Activated CD4-positive, alpha-beta T cell treated with anti-CD3 and anti-CD28 coated beads for 24 hours (primary cell): ENCODE measurements at regions not wholly inside any gene's neighbourhood (a gene's known extent, or its start where the extent isn't known, plus 50 kb on each side); places are given as distances from the start of the nearest gene placed in this dataset.
"Not testable (repeated sequence)": the region's sequence is repeated elsewhere in the genome, so short reads cannot be mapped to it uniquely, and the experiment has no call there.

Experiments
- DNase-seq, 2 donors: peaks; one replicate each; pipeline ENCODE4 v3.0.0-alpha.2; 2020; ENCODE audit warnings: low read depth in 2 of 2

DNA sequence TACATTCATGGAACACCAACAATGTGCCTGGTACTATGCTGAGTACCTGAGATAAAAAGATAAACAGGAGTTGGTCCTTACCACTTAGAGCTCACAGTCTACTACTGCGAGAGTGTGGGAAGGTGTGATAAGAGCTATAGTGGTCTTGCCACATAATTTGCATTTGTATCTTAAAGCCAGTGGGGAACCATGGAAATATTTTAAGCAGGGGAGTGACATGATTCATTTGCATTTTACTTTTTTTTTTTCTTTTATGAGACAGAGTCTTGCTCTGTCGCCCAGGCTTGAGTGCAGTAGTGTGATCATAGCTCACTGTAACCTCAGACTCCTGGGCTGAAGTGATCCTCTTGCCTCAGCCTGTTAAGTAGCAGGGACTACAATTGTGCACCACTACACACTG is 53.6 kb downstream of the SRGAP2 start:
- not testable (repeated sequence) for DNase-seq

DNA sequence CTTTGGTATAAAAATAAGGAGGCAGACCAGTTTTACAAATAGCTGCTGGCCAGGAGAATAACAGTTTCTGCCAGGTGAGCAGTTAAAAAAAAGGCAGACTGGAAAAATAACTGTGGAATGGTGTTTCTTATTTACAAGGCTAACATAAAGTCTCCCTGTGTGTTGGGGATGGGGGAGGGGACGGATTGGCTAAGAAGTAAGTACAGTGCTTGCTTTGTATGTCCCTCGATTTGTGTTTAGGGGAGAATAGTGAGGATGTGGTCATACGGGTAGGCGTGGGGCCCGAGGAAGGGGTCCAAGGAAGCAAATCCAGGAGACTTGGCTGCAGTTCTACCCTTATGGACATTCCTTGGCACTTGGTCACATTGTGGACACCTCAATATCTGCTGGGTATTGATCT is 58.1 kb downstream of the SRGAP2 start:
- DNase-seq: not testable (repeated sequence)

DNA sequence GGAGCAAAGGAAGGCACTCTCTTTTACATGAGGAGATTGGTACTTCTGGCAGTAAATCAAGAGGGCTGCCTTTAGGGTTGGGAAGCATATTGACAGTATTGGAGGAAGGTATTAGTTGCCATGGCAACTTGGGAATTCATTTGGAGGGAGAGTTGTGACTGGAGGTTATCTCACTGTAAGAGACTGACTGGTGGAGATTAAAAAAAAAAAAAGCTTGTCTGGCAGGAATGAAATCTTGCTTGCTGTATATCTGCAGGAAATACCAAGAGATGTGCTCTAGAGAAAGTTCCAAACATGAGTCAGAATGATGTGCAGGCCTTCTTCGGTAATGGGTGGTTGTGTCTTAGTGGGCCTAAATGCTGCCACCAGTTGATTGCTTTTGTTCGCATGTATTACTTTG is 59.1 kb downstream of the SRGAP2 start:
- DNase-seq: not testable (repeated sequence)

DNA sequence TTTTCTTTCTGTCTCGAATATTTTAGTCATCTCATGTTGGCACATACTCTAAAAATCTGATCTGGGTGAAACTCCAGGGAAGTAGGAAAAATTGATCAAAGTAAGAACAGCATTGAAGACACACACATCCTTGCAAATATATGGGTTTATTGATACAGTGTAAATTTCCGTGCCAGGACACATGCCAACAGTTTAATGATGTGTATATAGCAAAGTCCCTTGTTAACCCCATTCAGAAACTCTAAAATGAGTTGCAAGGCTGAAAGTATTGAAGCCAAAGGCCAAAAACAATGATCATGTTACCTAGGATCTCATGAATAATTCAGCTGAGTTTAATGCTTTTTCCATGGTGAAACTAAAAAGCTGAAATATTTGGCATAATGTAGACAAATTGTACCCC is 61.6 kb downstream of the SRGAP2 start:
- not testable (repeated sequence) for DNase-seq

DNA sequence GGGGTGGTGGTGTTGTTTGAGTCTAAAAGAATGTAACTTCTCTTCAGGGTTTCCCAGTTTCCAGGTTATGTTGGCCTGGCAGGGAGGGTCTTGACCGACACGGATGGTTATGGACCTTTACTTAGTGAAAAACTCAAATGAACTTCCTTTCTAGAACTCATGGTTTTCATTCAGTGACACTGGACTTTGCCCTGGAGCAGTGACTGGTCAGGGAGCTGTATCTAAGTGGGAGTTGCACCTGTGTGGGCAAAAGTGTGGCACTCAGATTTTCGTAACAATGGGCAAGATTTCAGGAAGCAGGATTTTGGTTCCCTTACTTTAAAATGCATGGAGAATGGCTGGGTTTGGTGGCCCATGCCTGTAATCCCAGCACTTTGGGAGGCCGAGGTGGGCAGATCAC is 67.8 kb downstream of the SRGAP2 start:
- DNase-seq: not testable (repeated sequence)

DNA sequence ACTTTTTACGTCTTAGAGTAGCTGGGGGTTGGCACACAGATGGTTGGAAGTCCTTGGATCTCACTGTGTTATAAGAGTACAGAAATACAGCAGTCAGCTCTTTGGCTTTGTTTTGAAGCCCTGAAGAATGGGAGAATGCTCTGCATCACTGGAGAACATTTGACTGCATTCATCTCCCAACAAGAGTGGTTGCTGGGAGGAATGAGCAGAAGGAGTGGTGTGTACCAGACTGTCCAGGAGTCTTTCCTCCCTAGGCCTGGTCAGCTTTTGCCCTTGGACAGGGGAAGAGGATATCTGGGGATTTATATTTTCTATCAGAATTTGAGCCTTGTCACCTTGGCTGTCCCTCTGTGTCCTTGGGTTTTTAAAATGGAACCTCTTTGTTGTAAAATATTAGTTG is 69.8 kb downstream of the SRGAP2 start:
- DNase-seq: not testable (repeated sequence)

DNA sequence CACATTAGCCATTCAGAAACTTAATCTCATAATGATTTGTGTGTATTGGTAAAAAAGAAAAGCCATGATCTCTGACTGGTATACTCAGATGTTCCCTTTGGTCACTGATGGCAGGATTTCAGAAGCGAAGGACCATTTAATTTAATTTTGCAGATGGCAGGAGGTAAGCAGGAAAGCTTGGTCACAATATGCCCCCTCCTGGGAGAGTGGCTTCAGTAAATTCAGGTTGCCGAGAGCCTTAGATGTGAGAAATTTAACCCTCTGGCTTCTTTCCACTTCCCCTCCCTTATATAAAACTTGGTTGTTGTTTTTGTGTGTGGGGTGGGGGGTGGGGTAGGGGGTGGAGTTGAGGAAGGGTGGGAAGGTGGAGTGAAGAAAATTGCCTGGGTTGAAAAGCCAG is 72.8 kb downstream of the SRGAP2 start:
- not testable (repeated sequence) for DNase-seq

DNA sequence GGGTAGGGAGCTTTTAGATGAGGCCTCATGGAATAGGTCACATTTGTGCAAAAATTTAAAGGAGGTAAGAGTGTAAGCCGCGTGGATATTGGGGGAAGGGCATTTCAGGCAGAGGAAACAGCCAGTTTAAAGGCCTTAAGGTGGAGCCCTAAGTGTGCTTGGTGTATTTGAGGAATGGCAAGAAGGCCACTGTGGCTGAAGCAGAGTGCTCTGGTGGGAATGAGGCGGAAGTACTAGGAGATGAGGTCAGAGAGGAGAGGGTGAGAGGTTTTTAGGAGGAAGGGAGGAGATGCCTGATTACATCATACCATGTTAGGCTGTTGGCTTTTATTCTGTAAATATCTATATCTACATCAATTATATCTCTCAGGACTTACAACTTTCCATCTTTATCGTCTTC is 75.3 kb downstream of the SRGAP2 start:
- not testable (repeated sequence) for DNase-seq

DNA sequence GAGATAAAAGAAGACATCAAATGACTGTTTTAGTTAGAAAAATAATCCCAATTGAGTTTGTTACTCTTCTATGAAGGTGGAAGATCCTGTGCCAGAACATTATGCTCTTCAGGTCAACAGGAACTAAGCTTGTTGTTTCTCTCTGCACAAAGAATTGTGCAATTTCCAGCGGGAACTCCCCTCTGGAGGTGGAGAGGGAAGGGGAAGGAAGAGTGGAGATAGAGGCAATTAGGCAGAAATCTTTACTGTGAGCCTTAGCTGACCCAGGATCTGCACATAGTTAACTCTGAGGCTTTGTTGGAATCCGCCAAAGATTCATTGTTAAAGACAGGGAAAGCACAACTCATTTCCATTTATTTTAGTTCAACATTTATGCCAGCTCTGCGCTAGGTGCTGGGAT is 77.3 kb downstream of the SRGAP2 start:
- not testable (repeated sequence) for DNase-seq

DNA sequence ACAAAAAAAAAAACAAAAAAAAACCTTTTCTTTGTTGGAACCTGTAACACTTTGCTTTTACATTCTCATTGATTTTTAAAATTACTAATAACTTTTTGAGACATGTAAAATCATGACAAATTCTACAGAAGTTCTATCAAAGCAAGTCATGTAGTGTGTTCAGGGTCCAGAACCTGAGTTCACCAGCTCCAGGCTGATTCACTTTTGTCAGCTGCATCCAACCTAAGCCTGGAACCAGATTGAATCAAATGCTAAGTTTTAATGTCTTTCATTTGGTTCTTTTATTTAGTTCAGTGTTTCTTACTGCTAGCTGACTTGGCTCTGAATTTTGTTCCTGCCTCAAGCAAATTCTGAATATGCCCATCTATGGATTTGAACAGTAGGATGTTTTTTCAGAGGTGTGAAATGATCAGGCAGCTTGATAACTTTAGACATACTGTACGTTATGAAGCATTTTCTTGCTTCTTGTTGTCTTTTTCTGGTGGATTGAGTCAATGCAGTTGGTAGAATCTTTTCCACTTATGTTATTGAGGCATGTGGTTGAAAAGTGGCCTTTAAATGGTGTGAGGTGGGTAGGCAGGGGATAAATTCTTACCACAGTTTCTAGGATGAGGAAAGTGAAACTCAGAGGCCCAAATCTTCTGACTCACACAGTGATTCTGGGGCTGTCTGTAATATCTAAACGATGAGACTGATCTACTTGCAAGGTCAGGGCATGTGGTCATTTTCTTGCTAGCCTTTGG is 78.7 kb downstream of the SRGAP2 start:
- not testable (repeated sequence) for DNase-seq

DNA sequence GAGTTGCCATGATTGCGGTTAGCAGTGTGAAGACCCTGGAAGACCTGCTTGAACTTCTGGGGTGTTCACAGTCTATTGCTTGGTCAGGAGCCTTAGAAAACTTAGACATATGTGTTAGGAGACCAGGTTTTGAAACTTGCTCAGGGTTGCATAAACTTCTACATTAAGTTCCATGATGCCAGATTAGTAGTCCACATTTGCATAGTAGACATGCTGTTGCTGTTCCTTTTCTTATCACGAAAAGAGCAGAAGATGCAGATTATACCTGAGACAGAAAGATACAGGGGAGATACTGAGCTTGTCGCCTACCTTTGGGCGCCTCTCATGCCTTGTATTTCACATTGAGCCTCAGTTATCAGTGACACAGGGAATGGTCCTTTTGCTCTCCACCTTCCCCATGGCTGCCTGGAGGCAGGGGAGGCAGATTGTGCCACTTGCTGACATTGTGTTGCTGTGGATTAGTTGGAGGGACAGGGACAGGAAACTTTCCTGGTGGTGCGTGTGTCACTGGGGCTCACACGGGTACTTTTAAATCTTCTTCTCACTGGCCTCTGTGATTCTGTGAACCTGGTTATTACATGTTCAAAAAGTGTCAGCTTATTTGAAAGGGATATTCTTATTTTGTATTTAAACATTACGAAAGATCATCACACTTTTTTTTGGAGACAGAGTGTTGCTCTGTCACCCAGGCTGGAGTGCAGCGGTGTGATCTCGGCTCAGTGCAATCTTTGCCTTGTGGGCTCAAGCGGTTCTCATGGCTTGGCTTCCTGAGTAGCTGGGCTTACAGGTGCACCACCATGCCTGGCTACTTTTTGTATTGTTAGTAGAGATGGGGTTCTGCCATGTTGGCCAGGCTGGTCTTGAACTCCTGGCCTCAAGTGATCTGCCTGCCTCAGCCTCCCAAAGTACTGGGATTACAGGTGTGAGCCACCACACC is 82.0 kb downstream of the SRGAP2 start:
- not testable (repeated sequence) for DNase-seq

DNA sequence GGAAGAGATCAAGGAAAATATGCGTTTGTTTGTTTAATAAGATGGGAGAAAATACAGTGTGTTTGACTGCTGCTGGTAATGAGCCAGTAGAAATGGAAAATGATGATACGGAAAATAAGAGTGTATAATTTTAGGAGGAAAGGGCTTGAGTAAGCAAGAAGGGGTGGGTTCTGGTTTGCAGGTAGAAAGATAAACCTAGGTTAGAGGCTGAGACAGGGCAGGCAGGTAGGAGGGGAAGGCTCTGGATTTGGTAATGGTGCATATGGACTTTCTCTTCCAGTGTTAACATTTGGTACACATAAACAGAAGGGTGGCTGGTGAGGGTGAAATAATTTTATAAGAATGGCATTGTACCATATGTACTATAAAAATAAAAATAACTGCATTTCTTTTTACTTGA is 84.4 kb downstream of the SRGAP2 start:
- not testable (repeated sequence) for DNase-seq

DNA sequence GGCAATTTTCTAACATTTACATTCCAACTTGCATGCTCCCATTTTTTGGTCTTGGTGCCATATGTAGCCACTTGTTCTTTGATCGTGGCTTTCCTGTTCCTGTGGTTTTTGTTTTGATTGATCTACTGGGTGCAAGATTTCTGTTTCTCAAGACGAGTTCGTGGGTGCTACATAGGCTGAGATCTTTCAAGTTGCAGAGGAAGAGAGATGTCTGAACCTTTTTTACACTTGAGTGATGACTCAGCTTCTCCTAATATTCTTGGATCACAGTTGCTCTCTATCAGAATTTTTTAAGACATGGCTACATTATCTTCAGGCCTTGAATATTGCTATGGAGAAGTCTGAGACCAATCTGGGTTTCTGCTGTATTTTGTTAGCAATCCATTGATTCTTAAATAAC is 85.1 kb downstream of the SRGAP2 start:
- not testable (repeated sequence) for DNase-seq

DNA sequence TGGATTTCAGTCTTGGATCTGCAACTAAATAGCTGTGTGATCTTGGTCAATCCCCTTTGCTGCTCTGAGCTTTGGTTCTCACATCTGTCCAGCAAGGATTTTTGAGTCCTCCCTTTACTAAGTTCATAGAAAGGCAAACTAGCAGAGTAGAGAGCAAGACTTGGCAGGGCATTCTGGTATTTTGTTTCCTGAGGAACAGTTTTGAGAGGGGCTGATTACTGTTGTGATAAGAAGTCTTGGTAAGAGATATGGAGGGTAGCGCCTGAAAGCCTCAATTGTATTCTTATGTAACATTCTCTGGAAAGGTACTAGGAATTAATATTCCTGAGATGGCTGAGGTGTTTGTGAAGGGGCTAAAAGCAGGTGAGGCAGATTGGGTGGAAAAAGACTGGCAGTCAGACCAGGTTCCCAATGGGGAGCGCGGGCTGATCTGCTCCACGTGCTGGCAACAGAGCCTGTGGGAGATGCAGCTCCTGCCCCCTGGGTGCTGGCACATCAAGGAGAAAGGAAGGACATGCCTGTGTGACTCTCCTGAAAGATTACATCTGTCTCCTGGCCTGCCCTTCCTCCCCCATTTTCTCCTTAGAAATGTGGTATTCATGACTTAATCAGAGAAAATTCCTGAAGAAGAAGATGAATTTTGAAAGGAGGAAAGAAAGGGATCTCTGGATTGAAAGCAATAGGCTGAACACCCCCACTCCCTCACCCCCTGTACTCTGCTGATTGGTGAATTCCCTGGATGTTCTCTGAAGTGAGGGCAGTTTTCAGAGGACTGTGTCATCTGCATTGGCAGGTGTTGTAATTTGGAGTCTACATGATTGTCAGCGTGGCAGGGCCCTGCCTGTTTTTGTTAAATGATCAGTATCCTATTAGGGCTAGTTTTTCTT is 94.0 kb downstream of the SRGAP2 start:
- not testable (repeated sequence) for DNase-seq

DNA sequence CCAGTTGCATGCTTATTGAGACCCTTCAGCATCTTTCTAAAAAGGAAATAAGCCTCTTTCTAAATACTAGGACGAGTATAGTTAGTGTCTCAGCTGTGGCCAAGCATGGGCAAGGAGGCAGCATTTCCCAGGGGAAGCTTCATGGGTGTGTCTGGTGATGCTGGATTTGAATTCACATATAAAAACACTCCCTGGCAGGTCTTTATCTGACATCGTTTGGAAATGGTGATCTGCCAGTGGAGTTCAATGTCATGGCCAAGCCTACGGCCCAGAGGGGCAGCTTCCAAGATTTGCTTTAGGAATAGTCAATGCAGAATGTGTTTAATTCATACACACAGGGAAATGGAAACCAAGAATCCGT is 94.7 kb downstream of the SRGAP2 start:
- not testable (repeated sequence) for DNase-seq

DNA sequence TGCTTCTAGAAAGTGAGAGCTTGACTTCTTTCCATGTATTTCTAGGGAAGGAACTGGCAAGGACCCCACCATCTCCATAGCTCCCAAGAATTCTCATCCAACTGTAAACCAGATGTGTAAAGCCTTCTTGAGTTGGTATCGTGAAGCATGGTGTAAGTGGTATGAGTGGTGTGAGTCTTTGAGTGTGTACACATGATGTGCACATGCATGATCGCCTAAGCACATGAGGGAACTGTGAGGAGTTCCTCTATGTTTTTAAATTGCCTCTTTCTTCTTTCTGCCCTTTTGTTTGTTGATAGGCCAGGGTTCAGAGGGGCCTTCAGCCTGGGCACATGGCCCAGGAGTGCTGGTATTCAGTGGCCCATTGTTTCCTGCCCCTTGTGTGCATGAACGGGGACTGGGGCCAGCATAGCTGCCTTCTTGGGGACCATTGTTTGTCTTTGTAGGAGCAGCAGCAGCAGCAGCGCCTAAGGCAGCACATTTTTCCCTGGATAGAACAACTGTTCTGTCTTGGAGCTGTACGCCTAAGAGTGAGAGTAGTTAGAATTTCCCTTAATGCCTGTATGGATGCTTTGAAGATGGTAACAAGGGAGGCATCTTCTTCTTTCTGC is 95.9 kb downstream of the SRGAP2 start:
- not testable (repeated sequence) for DNase-seq

DNA sequence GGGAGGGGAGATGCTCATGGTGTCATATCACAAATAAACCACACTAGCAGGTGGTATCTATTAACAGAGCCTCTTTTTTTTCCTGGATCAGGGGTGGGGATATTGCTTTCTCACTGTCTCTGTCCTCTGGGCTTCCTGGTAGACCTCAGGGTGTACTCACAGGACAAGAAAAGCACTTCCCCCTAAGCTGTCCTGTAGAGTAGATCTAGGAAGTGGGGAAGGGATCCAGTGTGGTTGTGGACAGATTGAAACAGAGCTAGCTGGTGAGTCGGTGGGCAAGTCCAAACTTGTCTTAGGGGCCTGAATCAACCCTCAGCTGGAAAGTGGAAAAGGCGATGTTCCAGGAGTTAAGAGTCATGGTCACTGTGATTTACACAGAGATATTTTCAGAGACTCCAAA is 96.6 kb downstream of the SRGAP2 start:
- not testable (repeated sequence) for DNase-seq

DNA sequence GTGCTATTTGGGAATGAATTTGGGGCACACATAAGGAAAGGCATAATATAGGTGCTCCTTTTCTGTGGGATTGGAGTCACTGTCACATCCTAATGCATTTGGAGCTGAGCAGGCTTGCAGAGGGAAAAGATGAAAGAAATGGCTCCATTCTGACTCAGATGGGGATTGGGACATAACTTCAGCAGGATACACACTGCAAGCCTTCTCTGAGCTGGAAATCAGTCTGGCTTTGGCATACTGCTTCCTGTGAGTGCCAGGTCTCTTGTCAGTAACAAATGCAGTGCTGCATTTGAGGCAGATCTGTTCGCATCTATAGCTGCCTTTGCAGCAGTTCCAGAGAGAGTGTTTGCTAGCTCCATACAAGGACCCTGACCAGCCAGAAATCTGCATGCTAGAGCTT is 98.7 kb downstream of the SRGAP2 start:
- DNase-seq: not testable (repeated sequence)

DNA sequence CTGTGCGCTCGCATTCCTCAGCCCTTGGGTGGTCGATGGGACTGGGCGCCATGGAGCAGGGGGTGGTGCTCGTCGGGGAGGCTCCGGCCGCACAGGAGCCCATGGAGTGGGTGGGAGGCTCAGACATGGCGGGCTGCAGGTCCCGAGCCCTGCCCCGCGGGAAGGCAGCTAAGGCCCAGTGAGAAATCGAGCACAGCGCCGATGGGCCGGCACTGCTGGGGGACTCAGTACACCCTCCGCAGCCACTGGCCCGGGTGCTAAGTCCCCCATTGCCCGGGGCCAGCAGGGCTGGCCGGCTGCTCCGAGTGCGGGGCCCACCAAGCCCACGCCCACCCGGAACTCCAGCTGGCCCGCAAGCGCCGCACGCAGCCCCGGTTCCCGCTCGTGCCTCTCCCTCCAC is 104.1 kb downstream of the SRGAP2 start:
- not testable (repeated sequence) for DNase-seq

DNA sequence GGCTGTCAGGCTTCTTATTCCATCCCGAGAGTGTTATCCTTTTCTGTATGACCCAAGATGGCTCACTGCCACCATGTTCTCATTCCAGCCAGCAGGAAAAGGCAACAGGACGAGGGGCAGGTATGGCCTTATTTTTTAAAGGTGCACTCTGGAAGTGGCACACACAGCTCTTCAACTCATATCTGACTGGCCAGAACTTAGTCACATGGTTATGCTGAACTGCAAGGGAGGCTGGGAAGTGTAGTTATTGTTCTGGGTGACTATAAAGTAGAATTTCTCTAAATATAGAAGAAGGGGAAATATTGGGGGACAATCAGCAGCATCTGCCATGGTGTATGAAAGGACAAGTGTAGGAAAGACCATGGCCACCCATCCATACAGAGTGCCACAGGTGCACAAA is 107.6 kb downstream of the SRGAP2 start:
- DNase-seq: not testable (repeated sequence)

DNA sequence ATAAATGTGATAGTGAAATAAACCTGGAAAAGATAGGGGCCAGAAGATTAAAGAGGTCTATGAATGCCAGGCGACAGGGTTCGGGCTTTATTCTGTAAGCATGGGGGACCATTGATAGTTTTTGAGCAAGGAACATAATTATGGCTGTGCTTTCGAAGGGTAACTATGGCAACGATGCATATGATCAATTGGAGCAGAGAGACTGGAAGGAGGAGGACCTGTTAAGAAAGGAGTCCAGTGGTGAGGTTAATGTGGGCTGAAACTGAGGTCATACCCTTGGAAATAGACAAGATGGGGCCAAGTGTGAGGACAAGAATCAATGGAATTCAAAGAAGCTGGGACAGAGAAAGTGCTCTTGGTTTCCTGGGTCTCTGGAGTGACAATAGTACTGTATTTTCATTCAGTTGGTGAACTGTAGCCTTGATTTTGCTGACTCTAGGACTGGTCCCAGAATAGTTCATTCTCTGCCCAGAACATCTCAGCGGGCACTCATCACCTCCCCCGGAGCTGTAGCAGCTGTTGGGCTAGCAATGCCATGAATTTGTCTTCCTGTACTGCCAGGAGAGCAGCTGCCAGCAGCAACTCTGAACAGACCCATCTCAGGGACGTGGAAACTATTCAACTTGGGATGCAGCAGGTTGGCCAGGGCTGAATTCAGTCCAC is 108.4 kb downstream of the SRGAP2 start:
- not testable (repeated sequence) for DNase-seq
